ENCODE measurements at regions not wholly inside any gene's neighbourhood (a gene's known extent, or its start where the extent isn't known, plus 50 kb on each side); places are given as distances from the start of the nearest gene placed in this dataset.
"Not testable (repeated sequence)": the region's sequence is repeated elsewhere in the genome, so short reads cannot be mapped to it uniquely, and the experiment has no call there.

- DNase-seq, result not testable (repeated sequence)
These were observed 350.7 kb upstream of the ADAMTS5 start for GRCh38 chr21:27317601-27318000.

DNA sequence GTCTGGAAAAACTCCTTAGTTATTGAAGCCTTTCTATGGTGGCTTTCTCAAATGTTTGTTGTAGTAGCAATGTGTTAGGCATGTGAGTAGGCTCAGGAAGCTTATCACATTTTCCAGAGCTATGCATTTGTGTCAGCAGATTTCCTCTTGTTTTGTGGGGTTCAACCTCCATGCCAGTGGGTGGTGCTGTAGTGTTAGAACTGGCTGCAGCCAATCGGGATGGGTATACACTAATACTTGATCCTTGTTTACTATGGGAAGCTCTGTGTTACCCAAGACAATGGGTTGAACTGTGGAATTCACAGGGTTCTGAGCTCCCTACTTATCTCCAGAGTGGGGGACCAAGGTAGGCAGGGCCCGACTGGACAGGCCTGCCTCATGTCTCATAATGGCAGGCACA is 348.5 kb upstream of the ADAMTS5 start:
- DNase-seq, result no peak

DNA sequence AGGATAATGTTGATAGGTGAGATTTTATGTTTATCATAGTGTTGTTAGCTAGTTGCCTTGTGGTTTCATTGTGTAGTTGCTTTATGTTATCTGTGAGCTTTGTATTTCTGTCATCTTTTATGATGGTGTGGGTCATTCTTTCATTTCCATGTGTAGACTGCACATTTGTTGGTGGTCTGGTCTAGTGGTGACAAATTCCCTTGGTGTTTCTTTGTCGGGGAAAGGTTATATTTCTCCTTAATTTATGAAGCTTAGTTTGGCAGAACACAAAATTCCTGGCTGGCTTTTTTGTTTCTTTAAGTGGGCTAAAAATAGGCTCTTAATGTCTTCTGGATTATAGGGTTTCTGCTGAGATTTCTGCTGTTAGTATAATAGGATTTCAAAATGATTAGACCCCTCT is 347.2 kb upstream of the ADAMTS5 start:
- no peak for DNase-seq

GRCh38 chr21:27306791-27307775 is 340.2 kb upstream of the ADAMTS5 start:
- no peak for DNase-seq

- no peak for DNase-seq
These were observed 339.3 kb upstream of the ADAMTS5 start for GRCh38 chr21:27306206-27306605.

DNA sequence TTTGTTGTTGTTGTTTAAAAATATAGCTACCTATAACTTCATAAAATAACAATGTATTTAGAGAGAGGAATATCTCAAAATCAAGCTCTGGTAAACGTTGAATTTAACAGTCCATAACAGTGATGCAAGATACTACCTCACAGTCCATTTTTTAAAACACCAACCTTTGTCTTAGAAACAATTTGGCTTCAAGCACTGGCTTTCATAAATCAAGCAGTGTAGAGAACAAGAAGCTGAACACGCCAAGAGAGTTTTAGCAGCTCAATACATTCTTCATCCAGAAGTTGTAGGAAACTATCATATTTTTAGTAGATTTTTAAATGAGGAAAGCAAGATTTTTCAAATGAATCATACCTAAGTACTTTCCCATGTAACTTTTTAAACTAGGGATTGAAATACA is 334.3 kb upstream of the ADAMTS5 start:
- no peak for DNase-seq

DNA sequence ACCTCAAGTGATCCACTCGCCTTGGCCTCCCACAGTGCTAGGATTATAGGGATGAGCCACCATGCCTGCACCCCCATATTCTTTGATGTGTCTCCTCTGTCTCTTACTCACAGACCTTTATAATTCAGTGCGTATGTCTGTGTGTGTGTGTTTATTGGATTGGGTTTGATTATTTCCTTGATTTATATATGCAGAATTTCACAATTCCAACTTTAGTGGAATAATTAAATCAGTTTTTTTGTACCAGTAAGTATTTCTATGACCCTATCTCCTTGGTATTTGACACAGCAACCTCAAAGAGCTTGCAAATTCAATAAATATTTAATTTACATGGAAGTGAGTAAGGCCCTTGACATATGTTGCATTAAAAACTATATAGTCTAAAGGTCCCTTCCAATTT is 333.9 kb upstream of the ADAMTS5 start:
- DNase-seq, result no peak

DNA sequence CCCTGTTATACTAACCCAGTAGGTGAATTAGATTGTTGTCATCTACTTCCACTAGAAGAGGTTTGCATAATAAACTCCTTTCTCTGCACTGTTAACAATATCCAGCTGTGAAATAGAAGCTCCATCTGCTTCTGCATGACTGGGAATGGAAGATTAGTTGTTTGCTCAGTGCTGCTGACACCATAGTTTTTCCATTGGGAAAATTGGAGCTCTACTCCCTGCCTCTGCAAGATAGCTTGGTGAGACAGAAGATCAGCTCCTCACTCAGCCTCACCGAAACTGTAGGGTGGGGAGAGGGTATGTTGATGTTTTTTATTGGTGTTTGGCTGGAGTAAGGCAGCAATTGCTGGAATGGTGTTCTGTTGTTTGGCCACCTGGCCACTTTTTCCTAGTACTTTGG is 331.6 kb upstream of the ADAMTS5 start:
- DNase-seq, result no peak

- no peak for DNase-seq
These were observed 326.4 kb upstream of the ADAMTS5 start for GRCh38 chr21:27293239-27293638.

- DNase-seq, result no peak
These were observed 325.9 kb upstream of the ADAMTS5 start for GRCh38 chr21:27292783-27293182.

DNA sequence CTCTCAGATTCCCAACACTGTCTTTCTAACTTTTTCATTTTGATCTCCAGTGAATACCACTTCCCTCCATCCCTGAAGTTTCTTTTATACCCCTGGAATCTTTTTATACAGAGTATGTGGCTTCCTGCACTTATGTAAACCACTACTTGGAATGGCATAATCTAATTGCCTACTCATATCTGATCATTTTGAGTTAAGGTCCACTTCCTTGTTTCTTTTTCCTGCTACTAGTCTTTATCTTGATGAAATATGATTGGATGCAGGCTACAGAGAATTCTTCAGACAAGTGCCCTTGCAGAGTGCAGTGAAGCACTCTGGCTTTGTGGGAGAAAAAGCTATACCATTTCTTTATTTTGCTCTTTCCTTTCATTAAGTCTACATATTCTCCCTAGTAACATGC is 325.3 kb upstream of the ADAMTS5 start:
- DNase-seq, result no peak

DNA sequence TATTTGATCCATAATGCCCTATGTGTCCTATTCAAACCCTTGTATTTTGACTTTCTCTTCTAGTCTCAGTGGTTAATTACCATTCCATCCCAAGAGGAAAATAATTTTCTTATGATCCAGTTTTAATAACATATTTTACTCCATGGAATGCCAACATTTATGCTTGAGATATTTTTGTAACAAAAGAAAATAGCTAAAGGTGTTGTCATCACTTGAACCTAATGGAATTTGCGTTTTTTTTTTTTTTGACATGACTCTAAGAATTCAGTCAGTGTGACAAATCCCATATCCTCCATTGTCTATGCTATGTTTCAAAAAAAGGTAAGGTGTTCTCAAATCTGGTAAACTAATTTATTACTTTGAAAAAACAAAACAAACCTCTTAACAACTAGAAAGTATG is 324.1 kb upstream of the ADAMTS5 start:
- no peak for DNase-seq

DNA sequence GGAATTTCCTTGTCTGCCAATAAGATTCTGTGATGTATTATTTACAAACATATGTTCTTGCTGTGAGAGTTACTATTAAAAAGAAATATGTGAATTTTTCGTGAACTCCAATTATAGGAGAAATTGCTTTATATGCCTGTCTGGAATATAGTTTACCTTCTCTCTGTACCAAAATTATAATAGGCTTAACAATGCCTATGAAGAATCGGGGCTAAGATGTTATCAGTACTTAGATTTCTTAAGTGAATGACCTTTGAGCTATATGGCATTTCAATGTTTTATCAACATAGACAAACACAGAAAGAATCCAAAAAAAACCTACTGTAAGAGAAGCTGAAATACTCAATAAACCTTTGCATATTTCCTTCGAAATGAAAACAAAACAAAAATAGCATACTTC is 323.1 kb upstream of the ADAMTS5 start:
- no peak for DNase-seq

DNA sequence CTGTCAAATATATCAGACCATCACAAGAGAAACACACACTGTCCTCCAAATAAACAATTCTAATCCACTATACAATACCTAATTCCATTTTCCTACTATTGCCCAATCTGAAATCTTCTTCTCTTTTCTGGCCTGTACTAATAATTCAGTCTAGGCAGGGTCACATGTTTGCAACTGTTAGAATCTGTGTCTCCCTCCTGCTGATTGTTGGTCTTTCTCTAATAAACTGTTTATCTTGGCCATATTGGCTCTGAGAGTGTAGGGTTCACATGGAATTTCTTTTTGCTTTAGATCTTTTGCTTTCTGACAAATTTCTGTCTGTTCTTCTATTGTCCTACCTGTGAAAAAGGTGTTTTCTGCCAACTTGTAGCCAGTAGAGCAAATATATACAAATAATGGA is 319.9 kb upstream of the ADAMTS5 start:
- no peak for DNase-seq

GRCh38 chr21:27277110-27277509 is 310.2 kb upstream of the ADAMTS5 start:
- DNase-seq, result no peak

DNA sequence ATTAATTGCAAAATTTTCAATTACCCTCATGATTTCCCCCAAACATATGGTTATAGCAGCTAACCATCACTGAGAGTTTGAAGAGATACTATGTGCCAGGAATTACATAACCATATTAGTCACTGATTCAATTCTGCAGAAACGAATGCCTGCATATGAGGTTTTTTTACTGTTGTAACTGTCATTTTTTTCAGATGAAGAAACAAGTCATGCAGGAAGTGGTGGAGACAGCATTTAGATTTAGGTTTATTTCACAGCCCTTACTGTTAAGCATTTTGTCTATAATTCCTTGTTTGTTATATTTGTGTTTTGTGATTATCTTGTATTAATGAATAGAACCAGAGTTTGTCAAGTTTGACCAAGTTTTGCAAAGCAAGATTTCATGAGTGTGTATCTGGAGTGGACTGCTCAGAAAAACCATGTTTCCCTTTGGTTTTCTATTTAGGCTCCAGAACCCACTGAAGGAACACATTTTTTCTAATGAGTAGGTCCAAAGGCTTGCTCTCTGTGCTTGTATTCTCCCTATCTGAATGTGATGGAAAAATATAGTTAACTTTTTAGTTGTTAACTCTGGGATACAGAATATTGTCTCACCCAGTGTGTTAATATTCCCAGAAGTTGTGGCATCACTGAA is 308.5 kb upstream of the ADAMTS5 start:
- no peak for DNase-seq

- no peak for DNase-seq
These were observed 302.8 kb upstream of the ADAMTS5 start for GRCh38 chr21:27269644-27270043.

GRCh38 chr21:27268290-27268689 is 301.4 kb upstream of the ADAMTS5 start:
- no peak for DNase-seq

- DNase-seq, result no peak
These were observed 299.1 kb upstream of the ADAMTS5 start for GRCh38 chr21:27265949-27266348.

- no peak for DNase-seq
These were observed 298.6 kb upstream of the ADAMTS5 start for GRCh38 chr21:27265492-27265891.

DNA sequence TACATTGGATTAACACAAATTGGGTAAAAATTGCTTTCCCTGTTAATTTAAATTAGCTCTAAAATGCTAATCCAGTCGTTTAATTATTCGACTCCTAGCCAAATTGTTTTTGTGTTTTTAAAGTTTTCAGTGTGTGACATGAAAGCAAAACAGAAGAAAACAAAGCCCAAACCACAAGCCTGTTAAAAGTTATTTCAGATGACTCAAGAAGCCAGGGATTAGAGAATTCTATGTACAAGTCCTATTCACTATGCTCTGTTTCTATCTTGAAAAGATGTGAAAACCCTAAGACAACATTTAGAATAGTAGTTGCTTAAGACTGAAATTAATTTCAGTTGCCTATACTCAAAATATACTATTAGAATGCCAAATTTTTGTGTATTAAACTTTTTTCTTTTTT is 294.8 kb upstream of the ADAMTS5 start:
- DNase-seq, result no peak

DNA sequence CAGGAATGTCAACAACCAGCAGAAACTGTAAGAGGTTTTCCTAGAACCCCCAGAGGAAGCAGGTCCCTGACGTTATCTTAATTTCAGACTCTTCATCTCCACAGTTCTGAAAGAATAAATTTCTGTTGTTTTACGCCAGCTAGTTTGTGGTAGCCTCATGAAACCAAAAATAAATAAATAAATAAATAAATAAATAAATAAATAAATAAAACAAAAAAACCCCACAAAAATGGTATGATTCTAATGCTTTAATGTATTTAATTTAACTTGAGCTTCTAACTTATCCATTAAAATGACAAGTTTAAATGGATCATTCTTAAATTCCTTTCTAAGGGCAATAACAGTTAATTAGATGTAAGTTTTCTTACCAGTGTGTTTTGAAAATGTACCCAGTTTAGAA is 293.8 kb upstream of the ADAMTS5 start:
- DNase-seq, result no peak

- DNase-seq, result no peak
These were observed 292.0 kb upstream of the ADAMTS5 start for GRCh38 chr21:27258742-27259448.

Data from activated CD8-positive, alpha-beta memory T cell treated with anti-CD3 and anti-CD28 coated beads, Interleukin-2, amount 50 U/mL, for 4 hours (primary cell).